LNCAP (cell line): ENCODE measurements at regions not wholly inside any gene's neighbourhood (a gene's known extent, or its start where the extent isn't known, plus 50 kb on each side); places are given as distances from the start of the nearest gene placed in this dataset.

Experiments used
- TF ChIP-seq, protein P1 (sequence below): fragments of 450-650 bp; IDR thresholded peaks from 2 replicates; pipeline ENCODE4 v1.5.1; 2017; ENCODE audit warnings: mild to moderate bottlenecking

DNA sequence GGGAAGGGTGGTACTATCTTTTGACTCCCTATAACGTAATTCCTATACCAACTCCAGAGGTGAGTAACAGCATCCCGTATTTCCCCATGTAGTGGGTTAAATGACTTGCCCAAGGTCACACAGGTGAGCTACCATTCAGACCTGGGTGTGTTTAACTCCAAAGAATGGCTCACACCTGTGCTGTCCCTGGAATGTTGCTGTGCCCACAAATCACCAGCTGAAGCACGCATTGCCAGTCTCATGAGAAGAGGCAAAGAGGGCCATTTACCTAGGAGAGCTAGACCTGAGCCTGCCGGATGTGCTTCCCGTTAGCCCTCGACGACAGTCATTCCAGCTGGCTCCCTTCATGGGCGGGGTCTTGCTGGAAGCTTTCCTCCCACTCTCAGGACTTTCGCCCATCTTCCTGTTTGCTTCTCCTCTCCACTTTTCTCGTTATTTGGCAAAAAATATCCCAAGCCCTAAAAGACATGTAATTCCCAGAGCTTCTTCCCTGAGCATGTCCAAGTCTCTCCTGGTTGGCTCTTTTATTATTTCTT lies 106.6 kb upstream of the VASH1 start:
- TF ChIP-seq, protein P1, sequence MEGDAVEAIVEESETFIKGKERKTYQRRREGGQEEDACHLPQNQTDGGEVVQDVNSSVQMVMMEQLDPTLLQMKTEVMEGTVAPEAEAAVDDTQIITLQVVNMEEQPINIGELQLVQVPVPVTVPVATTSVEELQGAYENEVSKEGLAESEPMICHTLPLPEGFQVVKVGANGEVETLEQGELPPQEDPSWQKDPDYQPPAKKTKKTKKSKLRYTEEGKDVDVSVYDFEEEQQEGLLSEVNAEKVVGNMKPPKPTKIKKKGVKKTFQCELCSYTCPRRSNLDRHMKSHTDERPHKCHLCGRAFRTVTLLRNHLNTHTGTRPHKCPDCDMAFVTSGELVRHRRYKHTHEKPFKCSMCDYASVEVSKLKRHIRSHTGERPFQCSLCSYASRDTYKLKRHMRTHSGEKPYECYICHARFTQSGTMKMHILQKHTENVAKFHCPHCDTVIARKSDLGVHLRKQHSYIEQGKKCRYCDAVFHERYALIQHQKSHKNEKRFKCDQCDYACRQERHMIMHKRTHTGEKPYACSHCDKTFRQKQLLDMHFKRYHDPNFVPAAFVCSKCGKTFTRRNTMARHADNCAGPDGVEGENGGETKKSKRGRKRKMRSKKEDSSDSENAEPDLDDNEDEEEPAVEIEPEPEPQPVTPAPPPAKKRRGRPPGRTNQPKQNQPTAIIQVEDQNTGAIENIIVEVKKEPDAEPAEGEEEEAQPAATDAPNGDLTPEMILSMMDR: no peak

DNA sequence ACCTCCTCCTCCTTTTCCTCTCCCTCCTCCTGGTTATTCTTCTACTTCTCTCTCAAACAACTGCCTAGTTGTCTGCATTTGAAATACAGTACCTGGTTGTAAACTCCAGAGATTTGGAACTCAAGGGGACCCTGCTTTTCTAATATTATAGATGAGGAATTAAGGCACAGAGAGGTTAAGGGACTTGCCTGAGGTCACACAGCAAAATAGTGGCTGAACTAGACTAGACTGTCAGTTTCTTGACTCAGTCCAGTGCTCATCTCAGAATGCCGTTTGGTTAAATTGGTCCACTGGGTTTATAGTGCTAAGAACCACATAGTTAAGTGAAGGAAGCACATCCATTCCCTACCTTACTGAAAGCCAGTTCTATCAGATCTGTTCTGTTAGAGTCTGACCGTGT lies 105.9 kb upstream of the VASH1 start:
- TF ChIP-seq, protein P1: no peak

DNA sequence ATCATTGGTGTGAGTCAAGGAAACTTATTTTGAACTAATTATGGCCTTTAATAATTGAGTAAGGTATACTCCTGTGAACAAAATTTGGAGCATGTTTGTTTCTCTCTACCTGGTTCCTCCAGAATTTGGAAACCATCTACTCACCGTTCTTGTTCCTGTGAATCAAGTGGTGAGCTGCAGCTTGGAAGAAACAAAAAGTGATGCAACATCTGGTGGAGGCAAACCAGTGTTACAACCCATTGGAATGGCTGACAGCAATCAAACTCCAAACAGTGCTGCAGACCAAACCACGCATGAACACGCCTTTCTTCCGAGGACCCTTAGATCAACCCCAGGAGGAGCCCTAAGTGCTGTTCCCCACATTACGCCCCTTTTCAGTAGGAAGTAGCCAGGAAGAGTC lies 104.7 kb upstream of the VASH1 start:
- TF ChIP-seq, protein P1: no peak

DNA sequence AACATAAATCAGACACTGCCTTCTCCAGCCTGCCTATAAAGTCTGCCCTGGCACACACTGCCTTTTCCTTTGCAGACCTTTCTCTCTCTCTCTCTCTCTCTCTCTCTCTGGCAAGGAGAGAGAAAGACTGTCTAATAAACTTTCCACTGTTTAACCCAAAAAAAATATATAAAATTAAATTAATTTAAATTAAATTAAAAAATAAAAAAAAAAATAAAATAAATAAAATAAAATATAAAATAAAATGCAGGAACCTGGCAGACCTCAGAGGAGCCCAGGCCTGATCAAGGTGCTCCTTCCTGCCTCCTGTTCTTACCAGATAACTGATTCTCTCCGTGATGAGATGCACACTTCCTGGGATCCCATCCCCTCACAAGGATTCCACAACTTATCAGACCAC lies 103.9 kb upstream of the VASH1 start:
- TF ChIP-seq, protein P1: no peak

DNA sequence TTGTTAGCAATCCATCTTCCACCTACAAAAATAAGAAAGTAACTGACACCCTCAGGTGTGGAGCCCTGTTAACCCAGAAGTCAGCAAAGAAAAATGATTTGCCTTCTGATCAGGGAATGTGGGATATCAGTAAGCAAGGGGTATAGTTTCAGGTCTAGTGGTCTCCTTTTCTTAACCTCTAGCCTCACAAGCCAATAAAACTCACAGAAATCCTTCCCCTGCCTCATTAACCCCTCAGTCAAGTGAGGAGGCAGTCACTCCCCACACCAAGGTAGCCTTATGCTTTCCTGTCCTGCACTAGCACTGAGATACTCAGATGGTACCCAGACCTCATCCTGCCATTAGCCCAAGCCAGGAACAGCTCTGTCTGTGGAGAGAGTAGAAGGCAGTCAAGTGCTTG lies 103.4 kb upstream of the VASH1 start:
- TF ChIP-seq, protein P1: no peak

DNA sequence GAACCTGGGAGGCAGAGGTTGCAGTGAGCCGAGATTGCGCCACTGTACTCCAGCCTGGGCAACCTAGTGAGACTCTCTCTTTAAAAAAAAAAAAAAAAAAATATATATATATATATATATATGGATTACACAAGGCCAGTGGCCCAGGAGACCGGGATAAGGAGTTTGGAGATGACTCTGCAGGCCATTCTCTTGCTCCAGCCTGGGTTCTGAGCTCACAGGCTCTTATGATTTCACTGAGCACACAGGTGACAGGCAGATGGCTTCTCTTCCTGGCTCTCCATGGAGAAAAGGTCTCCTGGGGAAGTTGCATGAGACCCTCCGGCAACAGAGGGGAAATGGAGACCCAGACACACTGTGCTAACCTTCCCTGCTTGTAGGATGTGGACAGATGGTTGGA lies 98.7 kb upstream of the VASH1 start:
- TF ChIP-seq, protein P1: no peak

DNA sequence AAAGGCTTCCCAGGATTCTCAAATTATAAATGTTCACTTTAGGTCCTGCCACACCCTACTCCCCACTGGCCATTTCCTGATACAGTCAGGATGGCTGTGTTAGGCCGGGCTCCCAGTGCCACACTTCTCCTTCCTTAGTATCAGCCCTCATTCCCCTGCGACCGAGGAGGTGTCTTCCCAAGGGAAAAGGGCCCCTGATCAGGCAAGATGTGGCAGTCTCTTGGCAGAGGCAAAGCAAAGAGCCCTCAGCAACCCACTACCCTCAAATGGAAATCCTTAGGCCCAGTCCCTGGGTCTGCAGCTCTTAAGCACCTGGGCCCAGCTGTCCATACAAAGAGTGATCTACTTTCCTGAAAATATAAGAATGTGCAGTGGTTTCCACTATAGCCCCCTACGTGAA lies 96.5 kb upstream of the VASH1 start:
- TF ChIP-seq, protein P1: no peak

DNA sequence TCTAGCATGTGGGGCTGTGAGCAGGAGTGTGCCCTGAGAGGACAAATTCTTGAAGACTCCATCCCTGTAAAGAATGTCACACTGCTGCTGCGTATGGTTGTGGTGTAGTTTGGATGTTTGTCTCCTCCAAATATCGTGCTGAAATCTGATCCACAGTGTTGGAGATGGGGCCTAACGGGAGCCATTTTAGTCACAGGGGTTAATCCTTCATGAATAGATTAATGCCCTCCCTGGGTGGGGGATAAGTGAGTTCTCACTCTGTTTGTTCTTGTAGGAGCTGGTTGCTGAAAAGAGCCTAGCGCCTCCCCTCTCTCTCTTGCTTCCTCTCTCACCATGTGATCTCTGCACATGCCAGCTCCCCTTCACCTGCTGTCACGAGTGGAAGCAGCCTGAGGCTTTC lies 94.5 kb upstream of the VASH1 start:
- TF ChIP-seq, protein P1: no peak
